ENCODE measurements at regions not wholly inside any gene's neighbourhood (a gene's known extent, or its start where the extent isn't known, plus 50 kb on each side); places are given as distances from the start of the nearest gene placed in this dataset.

- DNase-seq = no peak
Measured at GRCh38 chr5:143761663-143762062, 50.3 kb upstream of the HMHB1 start.

- DNase-seq = no peak
Measured at GRCh38 chr5:143760755-143761154, 51.2 kb upstream of the HMHB1 start.

- no peak for DNase-seq
Measured at GRCh38 chr5:143760131-143760505, 51.8 kb upstream of the HMHB1 start.

GRCh38 chr5:143759396-143760130, 52.4 kb upstream of the HMHB1 start:
- no peak for DNase-seq

- no peak for DNase-seq
Measured at GRCh38 chr5:143758750-143759149, 53.2 kb upstream of the HMHB1 start.

- no peak for DNase-seq
Measured at GRCh38 chr5:143758015-143758414, 53.9 kb upstream of the HMHB1 start.

- DNase-seq = no peak
Measured at GRCh38 chr5:143757116-143757515, 54.8 kb upstream of the HMHB1 start.

- no peak for DNase-seq
Measured at GRCh38 chr5:143755966-143756365, 56.0 kb upstream of the HMHB1 start.

GRCh38 chr5:143752165-143752850, 59.7 kb upstream of the HMHB1 start:
- no peak for DNase-seq

GRCh38 chr5:143751342-143751741, 60.6 kb upstream of the HMHB1 start:
- no peak for DNase-seq

- no peak for DNase-seq
Measured at GRCh38 chr5:143749581-143750205, 62.3 kb upstream of the HMHB1 start.

- DNase-seq = no peak
Measured at GRCh38 chr5:143748516-143748915, 63.4 kb upstream of the HMHB1 start.

- DNase-seq = no peak
Measured at GRCh38 chr5:143742951-143743350, 69.0 kb upstream of the HMHB1 start.

GRCh38 chr5:143741421-143741820, 70.5 kb upstream of the HMHB1 start:
- no peak for DNase-seq

GRCh38 chr5:143740956-143741355, 71.0 kb upstream of the HMHB1 start:
- DNase-seq = no peak

- no peak for DNase-seq
Measured at GRCh38 chr5:143739746-143740145, 72.2 kb upstream of the HMHB1 start.

GRCh38 chr5:143738417-143739401, 73.3 kb upstream of the HMHB1 start:
- no peak for DNase-seq

- no peak for DNase-seq
Measured at GRCh38 chr5:143737062-143737461, 74.9 kb upstream of the HMHB1 start.

- DNase-seq = no peak
Measured at GRCh38 chr5:143734456-143734780, 77.5 kb upstream of the HMHB1 start.

- no peak for DNase-seq
Measured at GRCh38 chr5:143733665-143734455, 78.1 kb upstream of the HMHB1 start.

- DNase-seq = no peak
Measured at GRCh38 chr5:143732402-143732801, 79.6 kb upstream of the HMHB1 start.

GRCh38 chr5:143730112-143730801, 81.7 kb upstream of the HMHB1 start:
- DNase-seq = no peak

Data from stimulated activated CD4-positive, alpha-beta T cell treated with anti-CD3 and anti-CD28 coated beads, Interleukin-2, amount 100 ng/mL, for 24 hours (primary cell).